NCI-H2107 (cell line): ENCODE measurements at regions not wholly inside any gene's neighbourhood (a gene's known extent, or its start where the extent isn't known, plus 50 kb on each side); places are given as distances from the start of the nearest gene placed in this dataset.
"Not testable (repeated sequence)": the region's sequence is repeated elsewhere in the genome, so short reads cannot be mapped to it uniquely, and the experiment has no call there.

Experiments
- DNase-seq: peaks from one replicate; lab custom pipeline; 2025; lab: John Stamatoyannopoulos, UW

DNA sequence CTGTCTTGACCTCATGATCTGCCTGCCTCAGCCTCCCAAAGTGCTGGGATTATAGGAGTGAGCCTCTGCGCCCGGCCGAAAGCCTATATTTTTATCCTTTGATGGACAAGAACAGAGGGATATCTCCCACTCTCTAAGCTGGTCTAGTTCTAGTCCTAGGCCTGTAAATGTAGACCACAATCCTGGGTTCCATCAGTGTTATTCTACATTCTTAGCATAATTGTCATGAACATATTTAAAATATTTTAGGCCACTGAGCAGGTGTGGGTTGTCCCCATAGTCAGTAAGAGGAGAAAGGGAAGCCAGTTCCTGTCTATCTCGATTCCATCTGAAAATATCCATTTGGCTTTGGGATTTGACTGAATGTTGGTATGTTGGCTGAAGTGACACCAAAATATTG, 118.1 kb downstream of the EBLN2 start:
- DNase-seq, result no peak

DNA sequence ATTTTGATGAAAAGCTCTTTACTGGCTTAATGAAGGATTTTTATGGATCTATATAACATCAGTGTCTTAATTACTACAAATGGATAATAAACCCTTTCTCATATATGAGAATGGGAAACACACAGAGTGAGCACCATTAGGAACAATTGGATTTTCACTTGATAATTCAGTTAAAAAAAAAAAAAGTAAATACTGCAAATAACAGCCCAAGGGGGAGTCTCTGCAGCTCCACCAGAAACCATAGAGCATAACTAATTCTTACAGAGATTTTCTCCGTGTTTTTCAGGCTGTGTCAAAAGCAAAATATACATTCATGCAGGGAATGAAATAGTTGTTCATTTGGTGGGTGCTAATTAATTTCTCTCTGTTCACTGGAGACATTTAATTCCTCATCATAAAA, 125.3 kb downstream of the EBLN2 start:
- DNase-seq, result no peak

DNA sequence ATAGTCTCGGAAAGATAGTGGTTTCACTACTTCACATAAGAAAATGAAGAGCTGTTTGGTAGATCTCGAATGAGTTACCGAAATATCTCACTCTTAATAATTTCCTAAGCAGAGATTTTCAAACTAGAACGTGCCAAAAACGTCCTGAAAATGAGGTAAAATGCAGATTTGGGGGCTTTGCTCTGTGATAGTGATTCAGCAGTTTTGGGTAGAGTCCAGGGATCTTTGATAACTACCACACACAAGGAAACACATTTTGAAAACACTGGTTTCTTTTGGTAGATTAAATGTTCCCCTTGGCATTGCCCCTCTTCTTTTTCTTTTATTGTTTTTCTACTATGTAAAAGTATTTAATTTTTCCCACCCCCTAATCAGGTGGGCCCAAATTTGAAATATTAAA, 125.9 kb downstream of the EBLN2 start:
- DNase-seq, result no peak

- DNase-seq, result peak; percentile 3
Observed at GRCh38 chr3:73188707-73189106, 127.2 kb downstream of the EBLN2 start.

DNA sequence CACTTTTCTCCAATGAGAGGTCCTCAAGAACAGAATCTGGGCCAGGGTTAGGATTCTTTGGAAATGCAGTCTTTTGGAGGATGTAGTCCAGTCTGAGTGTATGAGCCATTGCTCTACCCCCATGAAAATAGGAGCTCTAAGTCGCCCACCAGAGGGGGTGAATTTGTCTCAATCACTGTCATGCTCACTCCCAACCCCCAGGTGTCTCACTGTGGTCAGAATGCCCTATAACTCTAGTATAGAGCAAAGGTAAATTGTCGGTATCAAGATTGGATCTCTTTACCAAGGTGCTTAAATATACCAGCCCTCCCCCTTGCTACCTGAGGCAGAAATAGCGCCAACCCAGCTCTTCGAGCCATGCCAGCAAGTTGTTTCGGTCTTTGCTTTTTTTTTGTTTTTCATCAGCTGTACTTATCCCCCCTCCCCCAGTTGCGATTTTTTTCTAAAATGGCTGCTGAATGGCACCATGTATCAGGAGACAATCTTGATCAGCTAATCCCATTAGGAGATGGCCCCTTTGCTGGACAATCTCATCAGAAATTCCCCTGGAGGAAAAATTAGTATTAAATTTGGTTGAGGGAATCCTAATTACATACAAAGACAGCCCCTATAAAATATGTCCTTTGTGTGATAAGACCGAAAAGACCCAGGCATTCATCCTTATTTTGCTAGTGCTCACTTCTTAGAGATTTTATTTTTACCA, 130.7 kb downstream of the EBLN2 start:
- DNase-seq, result no peak

GRCh38 chr3:73193943-73194342, 132.5 kb downstream of the EBLN2 start:
- not testable (repeated sequence) for DNase-seq

- no peak for DNase-seq
Observed at GRCh38 chr3:73197187-73197586, 135.7 kb downstream of the EBLN2 start.

- DNase-seq, result no peak
Observed at GRCh38 chr3:73203101-73203500, 141.6 kb downstream of the EBLN2 start.

- no peak for DNase-seq
Observed at GRCh38 chr3:73203633-73204032, 142.2 kb downstream of the EBLN2 start.

- no peak for DNase-seq
Observed at GRCh38 chr3:73204841-73205240, 143.4 kb downstream of the EBLN2 start.

DNA sequence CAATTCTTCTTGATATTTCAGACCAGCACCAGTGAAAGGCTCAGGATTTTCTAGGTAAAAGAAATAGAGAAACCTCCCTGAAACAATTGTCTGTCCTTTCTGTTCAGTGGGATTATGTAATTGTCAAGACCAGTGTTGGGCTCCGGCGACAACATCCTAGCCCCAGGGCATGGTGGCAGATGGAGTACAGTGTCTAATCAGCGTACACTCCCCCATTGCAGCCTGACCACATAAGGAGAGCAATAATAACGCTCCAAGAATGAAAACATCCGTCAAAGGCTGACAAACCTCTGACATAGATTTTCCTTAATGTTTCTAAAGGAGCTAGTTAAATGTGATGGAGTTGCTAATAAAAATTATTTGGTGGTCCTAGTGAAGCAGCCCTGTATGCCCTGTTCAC, 144.6 kb downstream of the EBLN2 start:
- no peak for DNase-seq

- no peak for DNase-seq
Observed at GRCh38 chr3:73207946-73208440, 146.5 kb downstream of the EBLN2 start.

GRCh38 chr3:73210759-73211158, 149.3 kb downstream of the EBLN2 start:
- DNase-seq, result no peak

DNA sequence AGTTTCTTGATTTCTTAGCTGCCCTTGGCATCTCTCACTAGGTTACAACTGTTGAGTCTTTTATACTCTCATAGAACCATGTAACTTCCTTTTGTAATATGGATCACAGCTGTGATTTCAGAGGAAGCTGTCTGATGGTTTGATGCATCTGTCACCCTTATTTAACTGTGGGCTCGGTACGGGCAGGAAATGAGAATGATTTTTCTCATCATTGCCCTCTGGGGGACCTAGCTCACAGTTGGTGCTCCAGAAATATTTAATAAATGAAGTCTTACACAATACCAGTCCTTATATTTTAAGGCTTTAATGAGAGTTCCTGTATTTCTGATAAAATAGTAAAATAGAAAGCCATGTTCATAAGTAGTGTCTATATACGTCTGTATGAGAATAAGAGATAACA, 151.2 kb downstream of the EBLN2 start:
- no peak for DNase-seq

- no peak for DNase-seq
Observed at GRCh38 chr3:73213896-73214295, 152.4 kb downstream of the EBLN2 start.

- no peak for DNase-seq
Observed at GRCh38 chr3:73214846-73215245, 153.4 kb downstream of the EBLN2 start.

DNA sequence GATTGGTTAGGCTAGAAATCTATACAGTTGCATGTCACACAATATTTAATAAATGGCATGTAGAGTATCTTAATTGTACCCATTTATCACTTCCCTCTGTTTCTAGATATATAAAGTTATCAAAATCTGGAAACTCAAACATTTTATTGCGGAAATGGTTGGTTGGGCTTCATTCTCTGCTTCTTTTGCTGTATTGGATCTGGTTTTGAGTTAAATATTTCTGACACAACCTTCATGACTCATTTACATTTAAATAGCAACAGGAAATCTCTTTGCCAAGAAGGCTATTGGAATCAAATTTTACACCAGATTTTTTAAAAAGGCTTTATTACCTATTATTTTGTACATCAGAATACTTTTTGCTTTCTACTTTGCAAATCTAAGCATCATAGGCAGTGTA, 153.8 kb downstream of the EBLN2 start:
- no peak for DNase-seq

- DNase-seq, result no peak
Observed at GRCh38 chr3:73215901-73216300, 154.4 kb downstream of the EBLN2 start.

GRCh38 chr3:73216310-73216709, 154.9 kb downstream of the EBLN2 start:
- no peak for DNase-seq

DNA sequence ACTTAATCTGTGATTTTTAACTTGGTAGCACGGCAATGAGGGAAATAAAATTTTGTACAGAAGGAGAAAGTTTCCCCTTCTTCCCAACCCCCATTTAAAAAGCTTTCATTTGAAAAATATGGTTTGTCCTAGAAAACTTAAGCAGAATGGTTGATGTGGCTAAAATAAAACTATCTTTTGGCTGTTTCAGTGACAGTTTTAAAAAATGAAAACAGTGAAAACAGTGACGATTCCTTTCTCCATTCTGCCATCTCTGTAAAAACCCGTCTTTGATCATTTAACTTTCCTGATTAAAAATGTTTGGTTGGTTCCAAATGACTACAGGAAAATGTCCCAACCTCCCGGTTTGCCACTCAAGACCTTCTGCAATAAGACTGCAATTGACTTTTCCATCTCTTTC, 160.7 kb downstream of the EBLN2 start:
- DNase-seq, result no peak

GRCh38 chr3:73225146-73225855, 163.8 kb downstream of the EBLN2 start:
- peak; percentile 11 for DNase-seq

GRCh38 chr3:73225991-73226390, 164.5 kb downstream of the EBLN2 start:
- no peak for DNase-seq

DNA sequence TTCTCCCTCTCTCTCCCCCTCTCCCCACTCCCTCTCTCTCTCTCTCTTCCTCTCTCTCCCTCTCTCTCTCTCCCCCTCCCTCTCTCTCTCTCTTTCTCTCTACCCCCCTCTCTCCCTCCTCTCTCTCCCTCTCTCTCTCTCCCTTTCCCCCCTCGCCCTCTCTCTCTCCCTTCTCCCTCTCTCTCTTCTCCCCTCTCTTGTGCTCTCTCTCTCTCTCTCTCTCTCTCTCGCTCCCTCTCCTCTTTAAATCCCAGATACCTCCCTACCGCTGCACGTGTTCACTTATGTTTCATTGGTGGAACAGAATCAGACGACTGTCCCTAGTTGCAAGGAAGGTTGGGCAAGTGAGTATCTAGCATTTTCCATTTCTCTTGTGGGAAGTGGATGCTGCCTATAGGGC, 166.5 kb downstream of the EBLN2 start:
- no peak for DNase-seq

- no peak for DNase-seq
Observed at GRCh38 chr3:73228437-73228836, 167.0 kb downstream of the EBLN2 start.
